ENCODE measurements at regions not wholly inside any gene's neighbourhood (a gene's known extent, or its start where the extent isn't known, plus 50 kb on each side); places are given as distances from the start of the nearest gene placed in this dataset.

DNA sequence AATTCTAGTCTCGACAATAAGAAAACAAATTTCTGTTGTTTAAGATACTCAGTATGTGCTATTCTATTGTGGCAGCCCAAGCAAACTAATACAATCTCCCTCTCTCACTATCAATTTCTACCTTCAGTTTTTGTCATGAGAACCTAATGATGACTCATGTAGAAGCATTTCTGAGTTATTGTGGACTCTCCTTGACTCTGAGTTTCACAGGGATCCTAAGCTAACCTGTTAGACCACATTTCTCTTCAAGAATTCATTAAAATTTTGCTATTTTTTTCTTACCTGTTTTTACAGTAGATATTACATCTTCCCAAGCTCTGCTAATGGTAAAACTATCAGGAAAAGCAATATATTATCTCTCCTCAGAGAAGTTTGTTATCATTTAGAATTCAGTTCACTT, 599.1 kb upstream of the TYRP1 start:
- H4K20me1 ChIP-seq (ENCODE audit: control insufficient read depth, insufficient read depth, low read length, poor library complexity, severe bottlenecking): no peaks in the 10 kb centered on the region
- H3K9ac ChIP-seq (ENCODE audit: low read length): no peak overlapping the region
- ChIA-PET CTCF (no interaction called here), POLR2A (no interaction called here)
- ATAC-seq (ENCODE audit: low read depth) (no peak), DNase-seq (no peak)
- H2AFZ ChIP-seq (ENCODE audit: insufficient read depth, low read depth, low read length, poor library complexity, severe bottlenecking): no peak overlapping the region
- H3K79me2 ChIP-seq (ENCODE audit: control insufficient read depth, insufficient read depth, low read length): no peaks in the 10 kb centered on the region
- no peaks in the 10 kb centered on the region for H3K4me1 ChIP-seq (ENCODE audit: control insufficient read depth in 2 of 2, insufficient read depth in 2 of 2, low read length in 2 of 2)
- TF ChIP-seq, protein P1, sequence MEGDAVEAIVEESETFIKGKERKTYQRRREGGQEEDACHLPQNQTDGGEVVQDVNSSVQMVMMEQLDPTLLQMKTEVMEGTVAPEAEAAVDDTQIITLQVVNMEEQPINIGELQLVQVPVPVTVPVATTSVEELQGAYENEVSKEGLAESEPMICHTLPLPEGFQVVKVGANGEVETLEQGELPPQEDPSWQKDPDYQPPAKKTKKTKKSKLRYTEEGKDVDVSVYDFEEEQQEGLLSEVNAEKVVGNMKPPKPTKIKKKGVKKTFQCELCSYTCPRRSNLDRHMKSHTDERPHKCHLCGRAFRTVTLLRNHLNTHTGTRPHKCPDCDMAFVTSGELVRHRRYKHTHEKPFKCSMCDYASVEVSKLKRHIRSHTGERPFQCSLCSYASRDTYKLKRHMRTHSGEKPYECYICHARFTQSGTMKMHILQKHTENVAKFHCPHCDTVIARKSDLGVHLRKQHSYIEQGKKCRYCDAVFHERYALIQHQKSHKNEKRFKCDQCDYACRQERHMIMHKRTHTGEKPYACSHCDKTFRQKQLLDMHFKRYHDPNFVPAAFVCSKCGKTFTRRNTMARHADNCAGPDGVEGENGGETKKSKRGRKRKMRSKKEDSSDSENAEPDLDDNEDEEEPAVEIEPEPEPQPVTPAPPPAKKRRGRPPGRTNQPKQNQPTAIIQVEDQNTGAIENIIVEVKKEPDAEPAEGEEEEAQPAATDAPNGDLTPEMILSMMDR (IDR thresholded peaks at IDR 0.05): no peak
- TF ChIP-seq EZH2 (IDR thresholded peaks at IDR 0.05; ENCODE audit: borderline replicate concordance, insufficient read depth, low read depth, low read length, poor library complexity, severe bottlenecking): no peak
- H3K9me3 ChIP-seq (ENCODE audit: control extremely low read depth in 1 of 3, control insufficient read depth in 2 of 3, insufficient read depth in 1 of 3, low read length in 2 of 3): peaks cover 0 to 11% (median 0%) of the 10 kb centered on the region in 3 donors
- H3K27ac ChIP-seq (ENCODE audit: low read length in 2 of 2): no peak overlapping the region
- H3K27me3 ChIP-seq (replicated peaks in 1 of 4; ENCODE audit: control extremely low read depth in 1 of 4, control insufficient read depth in 3 of 4, insufficient read depth in 4 of 4, low read length in 3 of 4): no peaks in the 10 kb centered on the region
- H3K27ac Mint-ChIP-seq: no peak overlapping the region
- H3K36me3 ChIP-seq (replicated peaks in 1 of 2; ENCODE audit: control extremely low read depth in 1 of 2, control insufficient read depth in 1 of 2, extremely low read depth in 1 of 2, insufficient read depth in 2 of 2, low read length in 1 of 2): no peaks in the 10 kb centered on the region
- H3K4me2 ChIP-seq (replicated peaks; ENCODE audit: low read depth, low read length, poor library complexity, severe bottlenecking): no peak overlapping the region
- no peak overlapping the region for H3K4me3 Mint-ChIP-seq
- H3K4me1 Mint-ChIP-seq: no peaks in the 10 kb centered on the region
- H3K9me3 Mint-ChIP-seq (ENCODE audit: insufficient read depth): no peaks in the 10 kb centered on the region
- no peaks in the 10 kb centered on the region for H3K27me3 Mint-ChIP-seq
- intact Hi-C loops (cut with micrococcal nuclease): no loop called here
- H3K4me3 ChIP-seq (ENCODE audit: control extremely low read depth in 1 of 5, extremely low read depth in 1 of 5, insufficient read depth in 1 of 5, low read depth in 2 of 5, low read length in 4 of 5): no peak overlapping the region
- no CpG with 5 or more reads among the region's 1 CpG for WGBS (ENCODE audit: insufficient coverage)

DNA sequence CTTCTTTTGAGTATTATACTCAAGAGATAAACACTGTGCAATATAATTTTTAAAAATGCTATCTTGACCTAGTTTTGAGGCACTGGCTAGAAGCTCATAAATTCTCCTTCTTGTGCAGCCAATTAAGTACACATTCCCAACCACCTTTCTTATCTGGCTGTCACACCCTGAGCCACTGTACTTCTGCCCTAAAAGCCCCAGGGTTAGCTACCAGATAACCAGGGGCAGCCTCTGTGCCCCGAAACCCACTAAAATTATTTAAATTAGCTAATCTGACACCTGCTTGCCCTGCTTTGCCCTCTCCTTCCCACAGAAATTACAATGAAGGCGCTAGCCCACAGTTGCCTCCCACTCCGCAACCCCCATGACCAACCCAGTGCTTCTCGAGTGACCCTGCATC, 597.3 kb upstream of the TYRP1 start:
- no peak for DNase-seq
- H3K4me3 ChIP-seq (ENCODE audit: control extremely low read depth in 1 of 5, extremely low read depth in 1 of 5, insufficient read depth in 1 of 5, low read depth in 2 of 5, low read length in 4 of 5): no peak overlapping the region
- Mint-ChIP-seq H3K4me3 (no peak overlapping the region), H3K27me3 (no peaks in the 10 kb centered on the region), H3K4me1 (no peaks in the 10 kb centered on the region), H3K27ac (no peak overlapping the region), H3K9me3 (ENCODE audit: insufficient read depth) (no peaks in the 10 kb centered on the region)
- H3K4me1 ChIP-seq (ENCODE audit: control insufficient read depth in 2 of 2, insufficient read depth in 2 of 2, low read length in 2 of 2): no peaks in the 10 kb centered on the region
- H3K9ac ChIP-seq (ENCODE audit: low read length): no peak overlapping the region
- ChIA-PET POLR2A (no interaction called here), CTCF (no interaction called here)
- H3K4me2 ChIP-seq (replicated peaks; ENCODE audit: low read depth, low read length, poor library complexity, severe bottlenecking): no peak overlapping the region
- no peaks in the 10 kb centered on the region for H3K27me3 ChIP-seq (replicated peaks in 1 of 4; ENCODE audit: control extremely low read depth in 1 of 4, control insufficient read depth in 3 of 4, insufficient read depth in 4 of 4, low read length in 3 of 4)
- ATAC-seq (ENCODE audit: low read depth): no peak
- 83% methylated on average over 4 of the region's 4 CpGs for WGBS (ENCODE audit: insufficient coverage)
- H3K36me3 ChIP-seq (replicated peaks in 1 of 2; ENCODE audit: control extremely low read depth in 1 of 2, control insufficient read depth in 1 of 2, extremely low read depth in 1 of 2, insufficient read depth in 2 of 2, low read length in 1 of 2): no peaks in the 10 kb centered on the region
- H3K9me3 ChIP-seq (ENCODE audit: control extremely low read depth in 1 of 3, control insufficient read depth in 2 of 3, insufficient read depth in 1 of 3, low read length in 2 of 3): peaks cover 0 to 11% (median 0%) of the 10 kb centered on the region in 3 donors
- no peak overlapping the region for H2AFZ ChIP-seq (ENCODE audit: insufficient read depth, low read depth, low read length, poor library complexity, severe bottlenecking)
- no peak for TF ChIP-seq EZH2 (IDR thresholded peaks at IDR 0.05; ENCODE audit: borderline replicate concordance, insufficient read depth, low read depth, low read length, poor library complexity, severe bottlenecking)
- TF ChIP-seq, protein P1 (IDR thresholded peaks at IDR 0.05): no peak
- intact Hi-C loops (cut with micrococcal nuclease): no loop called here
- no peaks in the 10 kb centered on the region for H4K20me1 ChIP-seq (ENCODE audit: control insufficient read depth, insufficient read depth, low read length, poor library complexity, severe bottlenecking)
- no peak overlapping the region for H3K27ac ChIP-seq (ENCODE audit: low read length in 2 of 2)
- H3K79me2 ChIP-seq (ENCODE audit: control insufficient read depth, insufficient read depth, low read length): no peaks in the 10 kb centered on the region

Measured in B cell (primary cell).